ENCODE measurements at regions not wholly inside any gene's neighbourhood (a gene's known extent, or its start where the extent isn't known, plus 50 kb on each side); places are given as distances from the start of the nearest gene placed in this dataset.

- TF ChIP-seq SKIL (IDR thresholded peaks at IDR 0.05; ENCODE audit: low read depth, poor library complexity, severe bottlenecking) (no peak), ZNF622 (IDR thresholded peaks at IDR 0.05) (no peak), KAT2A (conservative IDR thresholded peaks at IDR 0.05; ENCODE audit: control insufficient read depth, low read depth, low read length) (no peak), SPI1 (IDR thresholded peaks at IDR 0.05; ENCODE audit: borderline replicate concordance, insufficient read depth, low read depth, low read length) (no peak), ETV6 (conservative IDR thresholded peaks at IDR 0.05 in 1 of 2, IDR thresholded peaks at IDR 0.05 in 1 of 2; ENCODE audit: borderline replicate concordance in 1 of 2, low read depth in 1 of 2) (no peak), NFIC (IDR thresholded peaks at IDR 0.05; ENCODE audit: low read depth, low read length) (no peak), PRDM15 (CRISPR knock-in tag; IDR thresholded peaks at IDR 0.05) (no peak)
These were observed 1958.7 kb upstream of the IGFBP7 start (continued) for GRCh38 chr4:59068722-59069418.

All from GM12878 (cell line).